DOHH2 (cell line): ENCODE measurements at regions not wholly inside any gene's neighbourhood (a gene's known extent, or its start where the extent isn't known, plus 50 kb on each side); places are given as distances from the start of the nearest gene placed in this dataset.

Source experiments
- EZH2phosphoT487 ChIP-seq: fragments of 200-600 bp; sonication (generic); IDR thresholded peaks from 2 replicates; pipeline ENCODE4 v1.6.1; 2017; ENCODE audit warnings: borderline replicate concordance, mild to moderate bottlenecking, antibody characterized with exemption, low read length, moderate library complexity, mixed read lengths
- TF ChIP-seq, protein P1 (sequence below): fragments of 200-600 bp; sonication (generic); IDR thresholded peaks from one replicate; pipeline ENCODE4 v1.5.1; 2014; ENCODE audit warnings: antibody characterized with exemption, mild to moderate bottlenecking, low read depth, low read length; ENCODE audit not compliant: poor library complexity, severe bottlenecking

DNA sequence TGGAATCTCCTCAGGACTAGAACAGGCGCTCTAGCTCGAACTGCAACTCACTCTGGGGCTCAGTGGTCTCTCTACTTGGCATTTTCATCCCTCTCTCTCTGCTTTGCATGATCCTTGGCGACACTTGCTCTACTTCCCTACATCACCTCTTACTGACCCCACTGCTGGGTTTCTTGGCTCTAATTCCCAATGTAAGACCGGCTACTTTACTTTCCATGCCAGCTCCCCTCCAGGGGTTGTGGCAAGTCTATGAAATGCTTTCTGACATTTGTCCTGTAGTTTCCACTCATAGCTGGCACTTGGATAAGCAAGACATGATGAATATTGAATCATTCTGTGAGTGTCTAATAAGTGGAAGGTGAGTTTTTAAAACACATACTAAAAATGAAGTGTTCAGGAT, 292.3 kb downstream of the USP25 start:
- TF ChIP-seq, protein P1, sequence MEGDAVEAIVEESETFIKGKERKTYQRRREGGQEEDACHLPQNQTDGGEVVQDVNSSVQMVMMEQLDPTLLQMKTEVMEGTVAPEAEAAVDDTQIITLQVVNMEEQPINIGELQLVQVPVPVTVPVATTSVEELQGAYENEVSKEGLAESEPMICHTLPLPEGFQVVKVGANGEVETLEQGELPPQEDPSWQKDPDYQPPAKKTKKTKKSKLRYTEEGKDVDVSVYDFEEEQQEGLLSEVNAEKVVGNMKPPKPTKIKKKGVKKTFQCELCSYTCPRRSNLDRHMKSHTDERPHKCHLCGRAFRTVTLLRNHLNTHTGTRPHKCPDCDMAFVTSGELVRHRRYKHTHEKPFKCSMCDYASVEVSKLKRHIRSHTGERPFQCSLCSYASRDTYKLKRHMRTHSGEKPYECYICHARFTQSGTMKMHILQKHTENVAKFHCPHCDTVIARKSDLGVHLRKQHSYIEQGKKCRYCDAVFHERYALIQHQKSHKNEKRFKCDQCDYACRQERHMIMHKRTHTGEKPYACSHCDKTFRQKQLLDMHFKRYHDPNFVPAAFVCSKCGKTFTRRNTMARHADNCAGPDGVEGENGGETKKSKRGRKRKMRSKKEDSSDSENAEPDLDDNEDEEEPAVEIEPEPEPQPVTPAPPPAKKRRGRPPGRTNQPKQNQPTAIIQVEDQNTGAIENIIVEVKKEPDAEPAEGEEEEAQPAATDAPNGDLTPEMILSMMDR: no peak
- TF ChIP-seq EZH2phosphoT487: no peak
